Nephron progenitor cell (in vitro differentiated cells): ENCODE measurements at regions not wholly inside any gene's neighbourhood (a gene's known extent, or its start where the extent isn't known, plus 50 kb on each side); places are given as distances from the start of the nearest gene placed in this dataset.

Experiments
- DNase-seq: peaks from one replicate; pipeline ENCODE4 v3.0.0; 2021
- H3K27ac Mint-ChIP-seq: 2 replicates; pipeline ENCODE4 v1.8.0; 2021; ENCODE audit warnings: mild to moderate bottlenecking, moderate library complexity, mixed read lengths
- H3K27me3 Mint-ChIP-seq: 2 replicates; pipeline ENCODE4 v1.8.0; 2021; ENCODE audit warnings: mild to moderate bottlenecking, low read depth, mixed read lengths; ENCODE audit not compliant: poor library complexity
- H3K36me3 Mint-ChIP-seq: 2 replicates; pipeline ENCODE4 v1.8.0; 2021; ENCODE audit warnings: low read depth, mixed read lengths
- H3K4me1 Mint-ChIP-seq: 2 replicates; pipeline ENCODE4 v1.8.0; 2021; ENCODE audit warnings: mixed read lengths
- H3K4me3 Mint-ChIP-seq: 2 replicates; pipeline ENCODE4 v1.8.0; 2021; ENCODE audit warnings: mild to moderate bottlenecking, moderate library complexity, mixed read lengths
- H3K9me3 Mint-ChIP-seq: 2 replicates; pipeline ENCODE4 v1.8.0; 2021; ENCODE audit warnings: mild to moderate bottlenecking, moderate library complexity, mixed read lengths
- TF ChIP-seq, protein P1 (sequence below): fragments of 200-600 bp; sonication (generic); IDR thresholded peaks from 2 replicates; pipeline ENCODE4 v1.5.0; 2021; ENCODE audit warnings: antibody characterized with exemption

DNA sequence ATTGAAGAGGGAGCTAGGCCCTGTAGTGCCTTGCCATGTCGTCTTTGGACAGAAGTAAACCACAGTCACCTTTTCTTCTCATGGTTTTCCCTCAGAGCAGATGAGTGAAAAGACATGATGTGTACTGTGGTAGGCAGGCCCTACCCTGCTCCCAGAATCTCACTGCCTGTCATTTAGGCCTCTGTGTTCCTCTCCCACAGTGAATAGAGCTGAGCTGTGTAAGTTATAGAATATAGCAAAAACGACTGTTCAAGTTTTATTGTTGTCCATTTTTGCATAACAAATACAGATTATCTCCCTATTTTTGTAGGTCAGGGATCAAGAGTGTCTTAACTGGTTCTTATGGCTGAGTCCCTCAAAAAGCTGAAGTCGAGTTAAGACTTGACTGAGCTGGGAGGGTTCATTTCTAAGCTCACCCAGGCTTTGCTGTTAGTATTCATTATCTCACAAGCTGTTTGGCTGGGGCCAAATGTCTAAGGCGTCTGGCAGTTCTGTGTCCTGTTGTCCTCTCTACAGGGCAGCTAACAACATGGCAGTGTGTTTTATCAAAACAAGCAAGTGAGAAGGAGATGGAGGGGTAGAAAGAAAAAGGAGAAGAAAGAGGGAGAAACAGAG, 780.9 kb upstream of the POM121L12 start:
- Mint-ChIP-seq H3K4me1 (no peaks in the 10 kb centered on the region), H3K36me3 (no peaks in the 10 kb centered on the region), H3K9me3 (peaks cover 4% of the 10 kb centered on the region), H3K27ac (peak overlapping the region; percentile 25), H3K27me3 (peaks cover 6% of the 10 kb centered on the region), H3K4me3 (no peak overlapping the region)
- TF ChIP-seq, protein P1, sequence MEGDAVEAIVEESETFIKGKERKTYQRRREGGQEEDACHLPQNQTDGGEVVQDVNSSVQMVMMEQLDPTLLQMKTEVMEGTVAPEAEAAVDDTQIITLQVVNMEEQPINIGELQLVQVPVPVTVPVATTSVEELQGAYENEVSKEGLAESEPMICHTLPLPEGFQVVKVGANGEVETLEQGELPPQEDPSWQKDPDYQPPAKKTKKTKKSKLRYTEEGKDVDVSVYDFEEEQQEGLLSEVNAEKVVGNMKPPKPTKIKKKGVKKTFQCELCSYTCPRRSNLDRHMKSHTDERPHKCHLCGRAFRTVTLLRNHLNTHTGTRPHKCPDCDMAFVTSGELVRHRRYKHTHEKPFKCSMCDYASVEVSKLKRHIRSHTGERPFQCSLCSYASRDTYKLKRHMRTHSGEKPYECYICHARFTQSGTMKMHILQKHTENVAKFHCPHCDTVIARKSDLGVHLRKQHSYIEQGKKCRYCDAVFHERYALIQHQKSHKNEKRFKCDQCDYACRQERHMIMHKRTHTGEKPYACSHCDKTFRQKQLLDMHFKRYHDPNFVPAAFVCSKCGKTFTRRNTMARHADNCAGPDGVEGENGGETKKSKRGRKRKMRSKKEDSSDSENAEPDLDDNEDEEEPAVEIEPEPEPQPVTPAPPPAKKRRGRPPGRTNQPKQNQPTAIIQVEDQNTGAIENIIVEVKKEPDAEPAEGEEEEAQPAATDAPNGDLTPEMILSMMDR: no peak
- DNase-seq: no peak

DNA sequence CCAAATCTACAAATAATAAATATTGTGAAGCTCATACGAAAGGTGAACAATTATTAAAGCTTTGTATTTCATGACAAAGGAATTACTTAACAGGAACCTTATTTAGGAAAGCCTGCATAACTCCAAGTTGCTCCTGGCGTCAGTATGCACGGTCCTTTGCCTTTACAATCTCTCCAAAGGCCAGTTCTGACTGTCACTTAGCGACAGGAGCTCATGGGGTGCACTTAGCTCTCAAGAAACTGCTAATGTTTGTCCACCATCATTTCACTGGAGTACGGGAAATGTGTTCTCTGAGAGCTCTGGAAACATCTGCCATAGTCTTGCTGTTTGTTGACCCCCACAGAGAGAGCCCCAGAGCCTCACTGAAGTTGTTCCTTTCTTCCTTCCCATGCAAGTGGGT, 781.5 kb upstream of the POM121L12 start:
- TF ChIP-seq, protein P1: no peak

DNA sequence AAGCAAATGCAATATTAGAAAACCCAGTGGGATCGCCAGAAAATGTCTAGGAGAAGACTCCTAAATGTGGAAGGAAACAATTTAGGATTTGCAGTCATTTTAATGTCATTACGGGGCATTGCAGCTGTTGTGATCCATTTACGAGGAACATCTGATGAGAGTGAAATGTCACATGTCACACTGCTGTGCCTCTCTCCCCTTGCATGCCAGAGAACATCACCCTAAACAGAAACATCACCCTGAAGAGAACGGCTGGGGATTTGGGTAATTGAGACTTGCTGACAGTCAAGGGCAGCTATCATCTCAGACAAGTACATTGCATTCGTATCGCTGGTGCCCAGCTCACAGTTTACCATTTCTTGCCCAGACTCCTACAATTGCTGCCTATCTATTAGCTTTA, 785.7 kb upstream of the POM121L12 start:
- no peaks in the 10 kb centered on the region for H3K4me1 Mint-ChIP-seq
- no peak for DNase-seq
- no peaks in the 10 kb centered on the region for H3K36me3 Mint-ChIP-seq
- H3K27me3 Mint-ChIP-seq: peaks cover 6% of the 10 kb centered on the region
- H3K9me3 Mint-ChIP-seq: peaks cover 2% of the 10 kb centered on the region
- H3K27ac Mint-ChIP-seq: no peak overlapping the region
- TF ChIP-seq, protein P1: no peak
- no peak overlapping the region for H3K4me3 Mint-ChIP-seq

More for the DNA sequence above, 781.5 kb upstream of the POM121L12 start:
- Mint-ChIP-seq H3K4me3 (no peak overlapping the region), H3K36me3 (no peaks in the 10 kb centered on the region), H3K4me1 (no peaks in the 10 kb centered on the region), H3K27ac (no peak overlapping the region), H3K9me3 (peaks cover 4% of the 10 kb centered on the region), H3K27me3 (peaks cover 6% of the 10 kb centered on the region)
- no peak for DNase-seq

DNA sequence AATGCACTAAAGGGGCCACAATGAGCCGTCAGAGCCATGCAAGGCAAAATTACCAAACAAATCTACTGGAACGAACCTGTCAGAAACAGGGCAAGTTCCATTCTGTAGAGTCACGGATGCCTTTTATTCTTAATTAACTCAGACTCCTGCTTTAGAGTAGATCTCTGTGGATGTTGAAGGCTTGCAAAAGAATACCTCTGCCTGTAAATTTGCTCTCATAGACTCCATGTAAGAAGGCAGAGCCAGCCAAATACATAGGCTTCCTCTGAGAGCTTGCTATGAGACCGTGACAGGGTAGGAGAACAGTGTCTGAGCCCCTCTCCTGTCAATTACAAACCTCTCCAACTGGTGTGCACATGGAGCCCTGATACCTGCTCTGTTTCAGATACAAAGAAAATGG, 787.9 kb upstream of the POM121L12 start:
- Mint-ChIP-seq H3K27me3 (peaks cover 6% of the 10 kb centered on the region), H3K4me1 (no peaks in the 10 kb centered on the region), H3K36me3 (no peaks in the 10 kb centered on the region), H3K9me3 (peaks cover 9% of the 10 kb centered on the region), H3K27ac (no peak overlapping the region), H3K4me3 (no peak overlapping the region)
- TF ChIP-seq, protein P1: no peak
- DNase-seq: no peak

DNA sequence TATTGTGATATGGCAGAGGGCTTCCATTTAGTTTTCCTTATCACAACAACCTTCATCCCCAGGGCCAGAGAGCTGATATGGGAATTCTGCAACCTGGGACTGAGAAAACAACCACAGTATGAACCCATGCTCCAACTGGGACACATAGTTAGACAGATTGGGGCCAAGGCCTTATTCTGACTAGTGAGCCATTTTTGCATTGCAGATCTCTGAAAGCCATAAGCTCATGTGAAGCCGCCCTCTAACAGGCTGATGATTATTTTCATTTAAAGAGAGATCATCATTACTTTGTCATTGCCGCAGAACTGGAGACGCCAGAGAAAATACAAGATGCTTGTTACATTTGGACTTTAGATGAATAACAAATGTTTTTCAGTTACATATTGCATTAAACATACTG, 791.7 kb upstream of the POM121L12 start:
- no peak overlapping the region for H3K4me3 Mint-ChIP-seq
- no peak for DNase-seq
- H3K9me3 Mint-ChIP-seq: peaks cover 9% of the 10 kb centered on the region
- no peaks in the 10 kb centered on the region for H3K27me3 Mint-ChIP-seq
- TF ChIP-seq, protein P1: no peak
- no peak overlapping the region for H3K27ac Mint-ChIP-seq
- no peaks in the 10 kb centered on the region for H3K4me1 Mint-ChIP-seq
- no peaks in the 10 kb centered on the region for H3K36me3 Mint-ChIP-seq

DNA sequence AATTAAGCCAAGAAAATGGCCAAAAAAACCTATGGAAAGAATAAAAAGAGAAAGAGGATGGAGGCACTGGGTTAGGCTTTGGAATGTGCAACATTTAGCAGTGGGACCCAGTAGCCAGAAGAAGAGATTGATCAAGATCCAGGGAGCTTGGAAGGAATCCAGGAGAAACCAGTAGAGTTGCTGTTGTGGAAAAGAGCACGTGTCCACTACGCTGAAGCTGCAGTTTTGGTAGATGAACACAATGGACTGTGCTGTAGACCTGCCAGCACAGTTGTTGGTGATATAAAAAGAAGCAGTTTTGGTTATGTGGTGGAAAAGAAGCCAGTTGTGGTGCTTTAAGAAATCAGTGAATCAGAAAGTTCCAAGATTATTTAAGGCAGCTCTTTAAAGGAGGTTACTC, 802.2 kb upstream of the POM121L12 start:
- Mint-ChIP-seq H3K4me1 (no peaks in the 10 kb centered on the region), H3K4me3 (no peak overlapping the region), H3K27me3 (no peaks in the 10 kb centered on the region), H3K36me3 (no peaks in the 10 kb centered on the region), H3K9me3 (peaks cover 29% of the 10 kb centered on the region), H3K27ac (no peak overlapping the region)
- TF ChIP-seq, protein P1: no peak
- DNase-seq: no peak
